Body of pancreas (tissue), 4 donors: ENCODE measurements at regions not wholly inside any gene's neighbourhood (a gene's known extent, or its start where the extent isn't known, plus 50 kb on each side); places are given as distances from the start of the nearest gene placed in this dataset.

Experiments
- CTCF ChIP-seq, 7 experiments: fragments of 450-650 bp in 4 of 7; fragments of 200-600 bp in 3 of 7; sonication (generic) in 3 of 7; IDR thresholded peaks; one replicate each; pipeline ENCODE4 v1.5.1; 2016 to 2019; ENCODE audit warnings: antibody characterized with exemption in 7 of 7
- POLR2A ChIP-seq, 3 donors: fragments of 450-650 bp; IDR thresholded peaks; one replicate each; pipeline ENCODE4 v1.6.1; 2016; ENCODE audit warnings: antibody characterized with exemption in 3 of 3, mild to moderate bottlenecking in 2 of 3

GRCh38 chr11:97890466-97890865 lies 1130.3 kb upstream of the CNTN5 start:
- TF ChIP-seq CTCF (IDR thresholded peaks at IDR 0.05) (no peak), POLR2A (IDR thresholded peaks at IDR 0.05) (no peak)
